ENCODE measurements at regions not wholly inside any gene's neighbourhood (a gene's known extent, or its start where the extent isn't known, plus 50 kb on each side); places are given as distances from the start of the nearest gene placed in this dataset.
"Not testable (repeated sequence)": the region's sequence is repeated elsewhere in the genome, so short reads cannot be mapped to it uniquely, and the experiment has no call there.

- DNase-seq (ENCODE audit: low spot score), result no peak
Observed at GRCh38 chr9:119758990-119759389, 389.8 kb upstream of the BRINP1 start.

GRCh38 chr9:119758241-119758640, 389.0 kb upstream of the BRINP1 start:
- no peak for DNase-seq (ENCODE audit: low spot score)

GRCh38 chr9:119739476-119739875, 370.2 kb upstream of the BRINP1 start:
- no peak for DNase-seq (ENCODE audit: low spot score)

- DNase-seq (ENCODE audit: low spot score), result no peak
Observed at GRCh38 chr9:119736491-119737454, 367.5 kb upstream of the BRINP1 start.

DNA sequence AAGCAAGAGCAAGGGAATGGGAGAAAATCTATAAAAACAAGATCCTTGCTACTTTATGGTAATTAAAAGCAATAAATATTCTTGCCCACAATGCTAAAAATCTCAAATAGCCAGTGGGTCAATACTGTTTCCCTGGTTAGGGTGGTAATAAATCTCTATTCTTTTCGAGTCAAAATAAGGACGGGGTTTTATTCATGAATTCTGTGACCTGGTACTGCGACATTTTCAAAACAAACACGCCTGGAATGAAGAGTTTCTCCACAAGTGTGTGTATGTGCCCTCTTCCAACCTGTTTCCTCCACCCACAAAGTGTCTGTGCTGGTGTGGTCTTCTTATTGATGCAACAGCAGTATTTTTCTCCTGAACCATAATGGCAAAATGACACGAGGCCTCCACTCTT, 358.8 kb upstream of the BRINP1 start:
- no peak for DNase-seq (ENCODE audit: low spot score)

DNA sequence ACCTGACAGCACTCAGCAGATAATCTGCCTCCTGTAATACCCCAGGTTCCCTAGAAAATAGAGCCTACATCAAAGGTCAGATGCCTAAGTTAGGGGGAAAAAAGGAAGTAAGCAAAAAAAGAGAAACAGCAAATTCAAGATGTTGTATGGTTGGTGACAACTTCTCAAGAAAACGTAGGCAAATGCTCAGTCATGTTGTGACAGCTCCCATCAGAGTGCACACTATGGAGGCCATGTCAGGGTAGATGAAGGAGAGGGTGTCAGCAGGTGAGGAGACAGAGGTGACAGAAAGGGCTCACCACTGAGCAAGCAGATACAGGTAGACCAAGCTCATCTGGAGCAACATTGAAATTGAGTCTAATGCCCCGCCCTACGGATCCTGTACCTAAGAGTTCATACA, 356.8 kb upstream of the BRINP1 start:
- DNase-seq (ENCODE audit: low spot score), result no peak

DNA sequence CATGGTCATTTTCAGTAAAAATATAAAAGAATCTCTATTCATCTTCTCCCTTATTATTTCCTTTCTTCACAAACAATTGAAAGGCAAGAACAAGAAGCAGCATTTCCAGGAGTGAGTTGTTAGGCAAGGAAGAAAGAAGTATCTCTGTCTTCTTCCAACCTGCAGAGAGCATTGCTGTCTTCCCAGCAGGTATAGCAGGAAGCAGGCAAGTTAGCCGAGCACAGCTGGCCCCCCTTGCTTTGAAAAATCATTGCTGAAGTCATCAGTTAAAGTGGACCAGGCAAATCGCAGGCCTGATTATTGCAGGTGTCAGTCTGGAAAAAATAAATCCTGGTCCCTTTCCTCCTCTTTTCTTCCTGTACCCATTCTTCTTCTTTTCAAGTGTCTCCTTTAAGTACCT, 353.1 kb upstream of the BRINP1 start:
- DNase-seq (ENCODE audit: low spot score), result no peak

DNA sequence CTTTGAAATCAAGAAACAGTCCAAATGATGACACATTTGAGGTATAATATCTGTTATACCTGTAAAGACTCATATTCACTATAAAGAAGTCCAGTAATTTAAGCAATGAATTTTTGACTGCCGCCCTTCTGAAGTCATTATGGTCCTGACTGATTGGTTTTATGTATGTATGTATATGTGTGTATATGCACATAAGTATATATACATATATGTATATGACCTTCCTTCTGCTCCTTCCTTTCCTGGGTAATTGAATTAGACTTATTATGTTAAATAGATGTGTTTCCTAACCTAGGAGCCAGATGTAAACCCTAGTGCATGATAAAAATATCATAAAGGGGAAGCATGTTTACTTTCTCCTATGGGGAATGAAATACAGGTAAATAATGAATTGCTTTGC, 343.1 kb upstream of the BRINP1 start:
- no peak for DNase-seq (ENCODE audit: low spot score)

GRCh38 chr9:119709431-119709830, 340.2 kb upstream of the BRINP1 start:
- no peak for DNase-seq (ENCODE audit: low spot score)

GRCh38 chr9:119707228-119707845, 338.1 kb upstream of the BRINP1 start:
- DNase-seq (ENCODE audit: low spot score), result no peak

- DNase-seq (ENCODE audit: low spot score), result no peak
Observed at GRCh38 chr9:119701651-119702050, 332.4 kb upstream of the BRINP1 start.

DNA sequence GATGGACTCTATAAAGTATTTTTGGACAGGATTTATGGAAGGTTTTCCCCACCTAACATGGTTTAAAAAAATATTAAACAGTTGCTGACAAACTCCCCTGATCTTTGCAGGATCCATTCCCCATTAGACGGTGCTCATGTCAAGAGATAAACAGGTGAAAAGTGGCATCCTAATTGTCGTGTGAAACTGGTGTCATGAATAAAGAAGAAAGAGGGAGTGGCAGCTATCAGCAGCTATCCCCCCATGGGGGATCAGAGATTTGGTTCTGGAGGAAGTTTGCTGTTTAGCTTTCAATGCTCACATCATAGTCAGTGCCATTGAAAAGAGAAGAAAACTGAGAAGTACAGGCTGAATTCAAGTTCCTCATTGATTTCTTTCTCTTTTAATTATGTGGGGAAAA, 329.3 kb upstream of the BRINP1 start:
- DNase-seq (ENCODE audit: low spot score), result no peak

DNA sequence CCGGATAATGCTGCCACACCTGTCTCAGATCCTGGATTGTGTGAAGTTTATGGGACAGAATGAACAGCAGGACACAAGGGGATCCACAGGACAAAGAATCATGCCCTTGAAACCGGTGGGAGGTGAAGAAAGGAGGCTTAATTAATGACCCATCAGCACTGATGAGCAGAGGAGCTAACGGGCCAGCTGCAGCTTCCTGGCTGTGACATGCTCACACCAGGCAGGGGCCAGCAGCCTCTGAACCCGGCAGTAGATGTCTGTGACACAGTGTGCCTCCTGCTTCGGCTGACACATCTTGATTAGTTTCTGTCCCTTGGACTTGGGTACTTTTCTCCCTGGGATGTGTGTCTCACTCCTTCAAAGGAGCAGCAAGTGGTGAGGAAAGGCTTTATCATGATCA, 328.8 kb upstream of the BRINP1 start:
- DNase-seq (ENCODE audit: low spot score), result no peak

DNA sequence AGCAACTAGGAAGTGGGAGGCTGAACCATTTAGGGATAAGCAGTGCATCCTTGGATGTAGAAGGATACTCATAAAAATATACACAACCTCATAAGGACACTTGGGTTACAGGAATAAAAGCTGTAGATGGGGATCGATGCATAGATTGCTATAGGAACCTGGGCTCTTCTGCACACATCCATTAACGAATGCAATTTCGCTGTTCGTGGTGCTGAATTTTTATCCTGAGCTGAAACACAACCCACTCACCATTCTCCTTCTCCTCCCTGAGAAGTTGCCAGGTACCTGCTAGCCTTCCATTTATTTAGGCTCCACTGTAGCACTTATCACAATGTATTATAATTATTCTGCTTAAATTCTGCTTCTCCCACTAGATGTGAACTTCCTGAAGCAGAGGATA, 320.6 kb upstream of the BRINP1 start:
- no peak for DNase-seq (ENCODE audit: low spot score)

DNA sequence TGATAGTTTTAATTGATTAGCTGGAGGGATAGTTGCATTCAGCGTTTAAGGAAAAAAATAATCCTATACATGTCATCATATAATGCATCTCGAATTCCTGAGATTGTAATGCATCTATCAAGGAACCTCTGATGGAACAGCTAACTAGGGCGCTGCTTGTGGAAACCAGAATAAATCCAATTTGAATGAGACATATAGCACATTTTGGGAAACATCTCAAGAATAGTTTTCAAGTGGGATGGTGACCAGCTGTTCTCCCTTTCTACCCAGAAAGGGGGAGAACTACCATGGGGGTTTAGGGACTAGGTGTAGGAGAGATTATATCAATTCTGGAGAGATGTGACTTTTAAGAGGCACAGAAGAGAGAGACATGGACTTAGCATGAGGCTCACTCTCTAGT, 319.3 kb upstream of the BRINP1 start:
- DNase-seq (ENCODE audit: low spot score), result no peak

- DNase-seq (ENCODE audit: low spot score), result no peak
Observed at GRCh38 chr9:119677811-119678505, 308.7 kb upstream of the BRINP1 start.

DNA sequence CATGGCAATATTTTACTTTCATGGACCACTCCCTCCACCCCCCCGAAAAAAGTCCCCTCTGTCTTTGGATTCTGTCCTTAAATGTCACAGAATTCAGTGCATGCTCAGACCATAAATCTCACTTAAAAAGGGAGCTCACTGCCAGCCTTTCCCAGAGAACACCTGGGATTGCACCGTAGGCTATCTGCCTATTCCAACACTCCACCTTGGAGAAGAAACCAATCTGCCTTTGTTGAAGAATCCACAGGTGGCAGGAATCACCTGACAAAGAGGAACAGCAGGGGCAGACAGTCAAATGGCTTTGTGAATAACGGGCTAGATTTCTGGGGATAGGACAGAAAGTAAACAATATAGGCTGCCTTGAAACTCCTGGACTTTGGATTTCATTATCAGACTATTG, 306.7 kb upstream of the BRINP1 start:
- no peak for DNase-seq (ENCODE audit: low spot score)

GRCh38 chr9:119672763-119673162, 303.5 kb upstream of the BRINP1 start:
- not testable (repeated sequence) for DNase-seq (ENCODE audit: low spot score)

GRCh38 chr9:119667916-119668315, 298.7 kb upstream of the BRINP1 start:
- DNase-seq (ENCODE audit: low spot score), result no peak

- no peak for DNase-seq (ENCODE audit: low spot score)
Observed at GRCh38 chr9:119667163-119667562, 297.9 kb upstream of the BRINP1 start.

DNA sequence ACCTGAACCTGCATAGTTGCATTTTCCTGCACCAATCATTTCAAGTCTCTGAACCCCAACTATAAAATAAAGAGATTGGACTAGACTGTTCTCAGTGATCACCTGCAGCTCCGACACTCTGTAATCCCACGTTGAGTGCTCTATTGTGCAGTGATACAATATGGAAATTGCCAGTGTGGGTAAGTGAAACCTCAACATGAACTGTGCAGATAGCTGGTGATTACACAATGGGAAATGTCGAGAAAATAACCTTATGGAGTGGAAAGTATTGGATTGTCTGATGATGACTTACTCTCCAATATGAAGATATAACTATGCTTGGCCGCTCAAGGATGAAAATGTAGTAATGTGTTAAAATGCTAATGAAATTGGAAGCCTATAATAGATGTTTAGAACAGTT, 293.1 kb upstream of the BRINP1 start:
- DNase-seq (ENCODE audit: low spot score), result no peak

DNA sequence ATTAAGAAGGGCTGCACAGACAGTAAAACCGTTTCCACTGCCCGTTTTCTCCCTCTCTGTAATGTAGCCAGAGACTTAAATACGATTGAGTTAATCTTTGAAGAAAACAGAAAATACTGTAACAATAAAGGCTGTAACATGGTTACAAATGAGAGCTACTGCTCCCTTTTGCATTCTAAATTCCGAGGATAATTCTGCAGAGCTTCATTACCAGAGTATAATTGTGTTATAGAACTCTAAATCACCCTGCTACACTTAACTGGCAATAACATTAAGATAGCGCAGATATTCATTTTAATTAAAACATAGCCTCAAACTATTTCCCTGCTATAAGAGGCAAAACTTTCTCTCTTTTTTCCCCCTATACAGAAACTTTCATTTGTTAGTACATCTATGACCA, 283.7 kb upstream of the BRINP1 start:
- DNase-seq (ENCODE audit: low spot score), result no peak

- DNase-seq (ENCODE audit: low spot score), result no peak
Observed at GRCh38 chr9:119649205-119649604, 280.0 kb upstream of the BRINP1 start.
